Stomach smooth muscle (tissue), 2 donors: ENCODE measurements at regions not wholly inside any gene's neighbourhood (a gene's known extent, or its start where the extent isn't known, plus 50 kb on each side); places are given as distances from the start of the nearest gene placed in this dataset.

Source experiments
- H3K27ac ChIP-seq: one replicate; pipeline ENCODE4 v1.7.0; 2013; ENCODE audit warnings: mild to moderate bottlenecking, low read length, inconsistent platforms
- H3K27me3 ChIP-seq, 2 donors: one replicate each; pipeline ENCODE4 v1.7.0; 2013; ENCODE audit warnings: low read length in 2 of 2; ENCODE audit not compliant: insufficient read depth in 2 of 2, control insufficient read depth in 1 of 2
- H3K36me3 ChIP-seq, 2 donors: one replicate each; pipeline ENCODE4 v1.7.0; 2013; ENCODE audit warnings: low read length in 2 of 2; ENCODE audit not compliant: control insufficient read depth in 2 of 2, insufficient read depth in 2 of 2
- H3K4me1 ChIP-seq: one replicate; pipeline ENCODE4 v1.7.0; 2013; ENCODE audit warnings: low read length; ENCODE audit not compliant: control insufficient read depth, insufficient read depth
- H3K4me3 ChIP-seq, 2 donors: one replicate each; pipeline ENCODE4 v1.7.0; 2013; ENCODE audit warnings: low read length in 2 of 2
- H3K9ac ChIP-seq, 2 donors: one replicate each; pipeline ENCODE4 v1.7.0; 2013; ENCODE audit warnings: low read length in 2 of 2, mild to moderate bottlenecking in 1 of 2
- H3K9me3 ChIP-seq, 2 donors: one replicate each; pipeline ENCODE4 v1.7.0; 2013; ENCODE audit warnings: low read length in 2 of 2; ENCODE audit not compliant: control insufficient read depth in 2 of 2
- donor health status: healthy.
- donor health status: Pancreatic carcinoma.

GRCh38 chr11:15616130-15617105 is 501.7 kb downstream of the INSC start:
- Histone ChIP-seq H3K27me3 (peaks cover 2% of the 10 kb centered on the region in 2 donors), H3K27ac (no peak overlapping the region), H3K9me3 (no peaks in the 10 kb centered on the region), H3K4me1 (peaks cover 3% of the 10 kb centered on the region), H3K9ac (no peak overlapping the region), H3K4me3 (no peak overlapping the region), H3K36me3 (no peaks in the 10 kb centered on the region)

GRCh38 chr11:15617126-15617525 is 502.4 kb downstream of the INSC start:
- no peak overlapping the region for H3K4me3 ChIP-seq
- no peak overlapping the region for H3K27ac ChIP-seq
- no peaks in the 10 kb centered on the region for H3K36me3 ChIP-seq
- no peaks in the 10 kb centered on the region for H3K9me3 ChIP-seq
- peaks cover 3% of the 10 kb centered on the region for H3K4me1 ChIP-seq
- no peak overlapping the region for H3K9ac ChIP-seq
- peaks cover 0 to 2% of the 10 kb centered on the region in 2 donors for H3K27me3 ChIP-seq

GRCh38 chr11:15618583-15619032 is 503.9 kb downstream of the INSC start:
- no peaks in the 10 kb centered on the region for H3K9me3 ChIP-seq
- H3K9ac ChIP-seq, result no peak overlapping the region
- no peak overlapping the region for H3K4me3 ChIP-seq
- peaks cover 0 to 2% of the 10 kb centered on the region in 2 donors for H3K27me3 ChIP-seq
- H3K27ac ChIP-seq, result no peak overlapping the region
- H3K36me3 ChIP-seq, result no peaks in the 10 kb centered on the region
- H3K4me1 ChIP-seq, result peaks cover 3% of the 10 kb centered on the region

- no peak overlapping the region for H3K4me3 ChIP-seq
- no peaks in the 10 kb centered on the region for H3K4me1 ChIP-seq
- H3K9ac ChIP-seq, result no peak overlapping the region
- no peak overlapping the region for H3K27ac ChIP-seq
- H3K9me3 ChIP-seq, result no peaks in the 10 kb centered on the region
- no peaks in the 10 kb centered on the region for H3K36me3 ChIP-seq
- H3K27me3 ChIP-seq, result peaks cover 2 to 4% of the 10 kb centered on the region in 2 donors
Observed at GRCh38 chr11:15621565-15621964, 506.8 kb downstream of the INSC start.

GRCh38 chr11:15622231-15622890 is 507.6 kb downstream of the INSC start:
- Histone ChIP-seq H3K27me3 (peaks cover 2 to 4% of the 10 kb centered on the region in 2 donors), H3K36me3 (no peaks in the 10 kb centered on the region), H3K4me3 (no peak overlapping the region), H3K4me1 (no peaks in the 10 kb centered on the region), H3K27ac (no peak overlapping the region), H3K9ac (no peak overlapping the region), H3K9me3 (no peaks in the 10 kb centered on the region)

- H3K27ac ChIP-seq, result no peak overlapping the region
Observed at GRCh38 chr11:15624701-15625100, 510.0 kb downstream of the INSC start.

GRCh38 chr11:15625691-15626090 is 511.0 kb downstream of the INSC start:
- Histone ChIP-seq H3K4me1 (no peaks in the 10 kb centered on the region), H3K27me3 (peaks cover 3 to 4% of the 10 kb centered on the region in 2 donors), H3K36me3 (no peaks in the 10 kb centered on the region), H3K4me3 (no peak overlapping the region), H3K27ac (no peak overlapping the region), H3K9ac (no peak overlapping the region), H3K9me3 (no peaks in the 10 kb centered on the region)

More at GRCh38 chr11:15624701-15625100, 510.0 kb downstream of the INSC start:
- Histone ChIP-seq H3K4me1 (no peaks in the 10 kb centered on the region), H3K9me3 (no peaks in the 10 kb centered on the region), H3K4me3 (no peak overlapping the region), H3K27me3 (peaks cover 4% of the 10 kb centered on the region in 2 donors), H3K36me3 (no peaks in the 10 kb centered on the region), H3K9ac (no peak overlapping the region)

GRCh38 chr11:15627560-15627959 is 512.8 kb downstream of the INSC start:
- Histone ChIP-seq H3K27ac (no peak overlapping the region), H3K36me3 (no peaks in the 10 kb centered on the region), H3K4me3 (no peak overlapping the region), H3K4me1 (no peaks in the 10 kb centered on the region), H3K9me3 (no peaks in the 10 kb centered on the region), H3K9ac (no peak overlapping the region), H3K27me3 (peaks cover 2 to 4% of the 10 kb centered on the region in 2 donors)

GRCh38 chr11:15629690-15630321 is 515.1 kb downstream of the INSC start:
- no peak overlapping the region for H3K9ac ChIP-seq
- no peak overlapping the region for H3K4me3 ChIP-seq
- H3K27me3 ChIP-seq, result peaks cover 0 to 5% of the 10 kb centered on the region in 2 donors
- no peaks in the 10 kb centered on the region for H3K4me1 ChIP-seq
- H3K36me3 ChIP-seq, result no peaks in the 10 kb centered on the region
- no peak overlapping the region for H3K27ac ChIP-seq
- no peaks in the 10 kb centered on the region for H3K9me3 ChIP-seq

- Histone ChIP-seq H3K36me3 (no peaks in the 10 kb centered on the region), H3K4me1 (no peaks in the 10 kb centered on the region), H3K27ac (no peak overlapping the region), H3K4me3 (no peak overlapping the region), H3K9me3 (no peaks in the 10 kb centered on the region), H3K9ac (no peak overlapping the region), H3K27me3 (peaks cover 0 to 5% of the 10 kb centered on the region in 2 donors)
Observed at GRCh38 chr11:15630896-15631295, 516.2 kb downstream of the INSC start.
